WTC11 (cell line): ENCODE measurements at regions not wholly inside any gene's neighbourhood (a gene's known extent, or its start where the extent isn't known, plus 50 kb on each side); places are given as distances from the start of the nearest gene placed in this dataset.

Source experiments
- ATAC-seq: fragments of 200-7000 bp; cut with Tn5 transposase; 2 replicates; pipeline ENCODE4 v1.10.0; 2021; ENCODE audit warnings: mild to moderate bottlenecking, moderate library complexity
- CTCF ChIA-PET: fragments of 300-600 bp; sonication (Branson Sonifier 250); formaldehyde crosslinking; loops from one replicate; lab custom pipeline; 2021; ENCODE audit warnings: antibody characterized with exemption; lab: Charles Lee
- POLR2A ChIA-PET: fragments of 350-600 bp; sonication (Branson Sonifier 250); formaldehyde crosslinking; loops from one replicate; lab custom pipeline; 2021; ENCODE audit warnings: antibody characterized with exemption; lab: Charles Lee
- DNase-seq: peaks from one replicate; pipeline ENCODE4 v3.0.0; 2021; ENCODE audit warnings: low spot score
- H3K27ac Mint-ChIP-seq: 2 replicates; pipeline ENCODE4 v1.8.0; 2021; ENCODE audit warnings: mixed read lengths
- H3K27me3 Mint-ChIP-seq: 2 replicates; pipeline ENCODE4 v1.8.0; 2021; ENCODE audit warnings: low read depth, mild to moderate bottlenecking, moderate library complexity, mixed read lengths
- H3K36me3 Mint-ChIP-seq: 2 replicates; pipeline ENCODE4 v1.8.0; 2021; ENCODE audit warnings: mixed read lengths
- H3K4me1 Mint-ChIP-seq: 2 replicates; pipeline ENCODE4 v1.8.0; 2022; ENCODE audit warnings: mixed read lengths
- H3K4me3 Mint-ChIP-seq: 2 replicates; pipeline ENCODE4 v1.8.0; 2021; ENCODE audit warnings: mild to moderate bottlenecking, moderate library complexity, mixed read lengths
- H3K9me3 Mint-ChIP-seq: 2 replicates; pipeline ENCODE4 v1.8.0; 2021; ENCODE audit warnings: mixed read lengths
- ATF3 ChIP-seq: sonication (generic); formaldehyde crosslinking; conservative IDR thresholded peaks from 2 replicates; pipeline ENCODE4 v1.8.1; 2022; ENCODE audit warnings: mild to moderate bottlenecking, missing genetic modification reagents
- CREB1 ChIP-seq: sonication (generic); formaldehyde crosslinking; IDR thresholded peaks from 2 replicates; pipeline ENCODE4 v1.8.0; 2023; ENCODE audit warnings: mild to moderate bottlenecking, missing genetic modification reagents
- CREM ChIP-seq: sonication (generic); formaldehyde crosslinking; IDR thresholded peaks from 2 replicates; pipeline ENCODE4 v1.8.1; 2022; ENCODE audit warnings: mild to moderate bottlenecking, missing genetic modification reagents, moderate library complexity
- CTCF ChIP-seq: fragments of 200-600 bp; IDR thresholded peaks from 2 replicates; pipeline ENCODE4 v1.8.0; 2022; ENCODE audit warnings: antibody characterized with exemption
- E2F1 ChIP-seq: sonication (generic); formaldehyde crosslinking; IDR thresholded peaks from 2 replicates; pipeline ENCODE4 v1.8.0; 2022; ENCODE audit warnings: mild to moderate bottlenecking, missing genetic modification reagents
- E2F4 ChIP-seq: sonication (generic); formaldehyde crosslinking; IDR thresholded peaks from 2 replicates; pipeline ENCODE4 v1.8.1; 2022; ENCODE audit warnings: low read depth, mild to moderate bottlenecking, moderate library complexity, missing genetic modification reagents, borderline replicate concordance
- EMX1 ChIP-seq: fragments of 250-450 bp; sonication (Bioruptor Pico); IDR thresholded peaks from 2 replicates; pipeline ENCODE4 v1.8.0; 2021; ENCODE audit warnings: mild to moderate bottlenecking
- ESRRA ChIP-seq: sonication (generic); formaldehyde crosslinking; IDR thresholded peaks from 2 replicates; pipeline ENCODE4 v1.8.1; 2022; ENCODE audit warnings: mild to moderate bottlenecking, missing genetic modification reagents, borderline replicate concordance
- HMGA2 ChIP-seq: fragments of 250-450 bp; sonication (Bioruptor Pico); IDR thresholded peaks from 2 replicates; pipeline ENCODE4 v1.4.0; 2021; ENCODE audit warnings: mild to moderate bottlenecking, moderate library complexity
- IRF1 ChIP-seq: sonication (generic); formaldehyde crosslinking; IDR thresholded peaks from 2 replicates; pipeline ENCODE4 v1.8.0; 2023; ENCODE audit warnings: missing genetic modification reagents
- MLX ChIP-seq: sonication (generic); formaldehyde crosslinking; IDR thresholded peaks from 2 replicates; pipeline ENCODE4 v1.8.1; 2023; ENCODE audit warnings: mild to moderate bottlenecking, missing genetic modification reagents, moderate library complexity
- MYBL2 ChIP-seq: sonication (generic); formaldehyde crosslinking; IDR thresholded peaks from 2 replicates; pipeline ENCODE4 v1.8.1; 2023; ENCODE audit warnings: mild to moderate bottlenecking, moderate library complexity, missing genetic modification reagents
- NR2C2 ChIP-seq: sonication (generic); formaldehyde crosslinking; IDR thresholded peaks from 2 replicates; pipeline ENCODE4 v1.8.0; 2022; ENCODE audit warnings: mild to moderate bottlenecking, missing genetic modification reagents
- PREB ChIP-seq: sonication (generic); formaldehyde crosslinking; IDR thresholded peaks from 2 replicates; pipeline ENCODE4 v1.8.1; 2022; ENCODE audit warnings: mild to moderate bottlenecking, missing genetic modification reagents, moderate library complexity, borderline replicate concordance
- ZBTB43 ChIP-seq: sonication (generic); formaldehyde crosslinking; IDR thresholded peaks from 2 replicates; pipeline ENCODE4 v1.8.1; 2023; ENCODE audit warnings: mild to moderate bottlenecking, missing genetic modification reagents
- ZNF138 ChIP-seq: sonication (generic); formaldehyde crosslinking; conservative IDR thresholded peaks from 2 replicates; pipeline ENCODE4 v1.8.1; 2022; ENCODE audit warnings: mild to moderate bottlenecking, moderate library complexity, missing genetic modification reagents
- ZNF317 ChIP-seq: sonication (generic); formaldehyde crosslinking; IDR thresholded peaks from 2 replicates; pipeline ENCODE4 v1.8.1; 2023; ENCODE audit warnings: low read depth, mild to moderate bottlenecking, moderate library complexity, missing genetic modification reagents, borderline replicate concordance
- ZNF512 ChIP-seq: sonication (generic); formaldehyde crosslinking; IDR thresholded peaks from 2 replicates; pipeline ENCODE4 v1.8.1; 2022; ENCODE audit warnings: missing genetic modification reagents, borderline replicate concordance

- TF ChIP-seq ATF3 (CRISPR knock-in tag): no peak
Observed at GRCh38 chrX:10882484-10882883, 228.6 kb upstream of the HCCS start (continued).

GRCh38 chrX:10884246-10884645, 226.9 kb upstream of the HCCS start:
- H3K4me3 Mint-ChIP-seq: no peak overlapping the region
- CTCF ChIA-PET: no interaction called here
- TF ChIP-seq IRF1 (CRISPR knock-in tag): no peak
- TF ChIP-seq EMX1 (CRISPR knock-in tag): no peak
- no peak for TF ChIP-seq NR2C2
- POLR2A ChIA-PET: no interaction called here
- DNase-seq (no peak), ATAC-seq (no peak)
- no peak overlapping the region for H3K27ac Mint-ChIP-seq
- no peaks in the 10 kb centered on the region for H3K36me3 Mint-ChIP-seq
- no peaks in the 10 kb centered on the region for H3K9me3 Mint-ChIP-seq
- H3K27me3 Mint-ChIP-seq: no peaks in the 10 kb centered on the region
- H3K4me1 Mint-ChIP-seq: no peaks in the 10 kb centered on the region; the same call in 1 of the 2 replicates

- ATAC-seq: no peak
- H3K9me3 Mint-ChIP-seq: no peaks in the 10 kb centered on the region
- ChIA-PET CTCF (no interaction called here), POLR2A (no interaction called here)
- no peak for DNase-seq
- no peak for TF ChIP-seq ZBTB43
- no peak for TF ChIP-seq HMGA2 (CRISPR knock-in tag)
- TF ChIP-seq ZNF138 (CRISPR knock-in tag): no peak
- no peak for TF ChIP-seq CREM
- TF ChIP-seq IRF1 (CRISPR knock-in tag): no peak
- no peak for TF ChIP-seq E2F1 (CRISPR knock-in tag)
- TF ChIP-seq ZNF512 (CRISPR knock-in tag): no peak
- TF ChIP-seq ATF3 (CRISPR knock-in tag): no peak
- no peaks in the 10 kb centered on the region for H3K4me1 Mint-ChIP-seq
- no peaks in the 10 kb centered on the region for H3K27me3 Mint-ChIP-seq
- H3K4me3 Mint-ChIP-seq: no peak overlapping the region
- no peak overlapping the region for H3K27ac Mint-ChIP-seq
- H3K36me3 Mint-ChIP-seq: no peaks in the 10 kb centered on the region
Observed at GRCh38 chrX:10892621-10893225, 218.4 kb upstream of the HCCS start.

GRCh38 chrX:10893366-10893765, 217.8 kb upstream of the HCCS start:
- H3K27ac Mint-ChIP-seq: no peak overlapping the region
- no peak for ATAC-seq
- ChIA-PET POLR2A (no interaction called here), CTCF (no interaction called here)
- no peaks in the 10 kb centered on the region for H3K36me3 Mint-ChIP-seq
- H3K4me3 Mint-ChIP-seq: no peak overlapping the region
- no peaks in the 10 kb centered on the region; the same call in 1 of the 2 replicates for H3K4me1 Mint-ChIP-seq
- no peaks in the 10 kb centered on the region for H3K27me3 Mint-ChIP-seq
- no peak for DNase-seq
- no peaks in the 10 kb centered on the region for H3K9me3 Mint-ChIP-seq
- no peak for TF ChIP-seq ZNF317 (CRISPR knock-in tag)
- no peak for TF ChIP-seq CREB1 (CRISPR knock-in tag)
- TF ChIP-seq PREB (CRISPR knock-in tag): no peak
- TF ChIP-seq CTCF: no peak
- TF ChIP-seq E2F4 (CRISPR knock-in tag): no peak
- TF ChIP-seq MYBL2 (CRISPR knock-in tag): no peak
- no peak for TF ChIP-seq MLX (CRISPR knock-in tag)
- TF ChIP-seq ESRRA (CRISPR knock-in tag): no peak
